Hepatocyte (in vitro differentiated cells): ENCODE measurements at regions not wholly inside any gene's neighbourhood (a gene's known extent, or its start where the extent isn't known, plus 50 kb on each side); places are given as distances from the start of the nearest gene placed in this dataset.

Experiments used
- DNase-seq: peaks from one replicate; pipeline ENCODE4 v3.0.0-alpha.2; 2016; ENCODE audit warnings: low spot score
- H2AFZ ChIP-seq: fragments of 200-600 bp; sonication (generic); 2 replicates; pipeline ENCODE4 v1.6.0; 2016; ENCODE audit warnings: antibody characterized with exemption, mild to moderate bottlenecking
- H3K27ac ChIP-seq: fragments of 200-600 bp; sonication (generic); 2 replicates; pipeline ENCODE4 v1.5.1; 2016; ENCODE audit warnings: mild to moderate bottlenecking
- H3K27me3 ChIP-seq: fragments of 200-600 bp; sonication (generic); 2 replicates; pipeline ENCODE4 v1.6.1; 2016
- H3K36me3 ChIP-seq: fragments of 200-600 bp; sonication (generic); replicated peaks from 2 replicates; pipeline ENCODE4 v1.5.1; 2016; ENCODE audit warnings: low read depth; ENCODE audit not compliant: insufficient read depth
- H3K4me1 ChIP-seq: fragments of 200-600 bp; sonication (generic); 2 replicates; pipeline ENCODE4 v1.5.1; 2016; ENCODE audit warnings: mild to moderate bottlenecking, moderate library complexity; ENCODE audit not compliant: insufficient read depth
- H3K4me2 ChIP-seq: fragments of 200-600 bp; sonication (generic); 2 replicates; pipeline ENCODE4 v1.6.0; 2016
- H3K4me3 ChIP-seq: fragments of 200-600 bp; sonication (generic); 2 replicates; pipeline ENCODE4 v1.5.1; 2016; ENCODE audit warnings: mild to moderate bottlenecking
- H3K79me2 ChIP-seq: fragments of 200-600 bp; sonication (generic); 2 replicates; pipeline ENCODE4 v1.6.0; 2017; ENCODE audit warnings: mild to moderate bottlenecking
- H3K9me2 ChIP-seq: fragments of 200-600 bp; sonication (generic); replicated peaks from 2 replicates; pipeline ENCODE4 v1.6.0; 2017; ENCODE audit warnings: mild to moderate bottlenecking; ENCODE audit not compliant: insufficient read depth
- H3K9me3 ChIP-seq: fragments of 200-600 bp; sonication (generic); 2 replicates; pipeline ENCODE4 v1.5.1; 2016; ENCODE audit warnings: low read depth, mild to moderate bottlenecking
- H4K20me1 ChIP-seq: fragments of 200-600 bp; sonication (generic); 2 replicates; pipeline ENCODE4 v1.6.0; 2016; ENCODE audit warnings: mild to moderate bottlenecking; ENCODE audit not compliant: insufficient read depth, poor library complexity, severe bottlenecking
- EZH2 ChIP-seq: fragments of 200-600 bp; sonication (generic); IDR thresholded peaks from 2 replicates; pipeline ENCODE4 v1.6.1; 2016; ENCODE audit warnings: antibody characterized with exemption, mild to moderate bottlenecking, borderline replicate concordance
- EZH2phosphoT487 ChIP-seq: fragments of 200-600 bp; sonication (generic); IDR thresholded peaks from one replicate; pipeline ENCODE4 v1.6.1; 2018; ENCODE audit warnings: antibody characterized with exemption, mild to moderate bottlenecking, low read depth, moderate library complexity; ENCODE audit not compliant: unreplicated experiment, severe bottlenecking
- WGBS: methylation state at CpG from one replicate; pipeline ENCODE4 v1.1.6; 2016; ENCODE audit warnings: low lambda C conversion rate; ENCODE audit errors: missing lambda C conversion rate; 5-methylcytosine and 5-hydroxymethylcytosine counted together
- TF ChIP-seq, protein P1 (sequence below): fragments of 200-600 bp; sonication (generic); IDR thresholded peaks from 2 replicates; pipeline ENCODE4 v1.5.1; 2016; ENCODE audit warnings: antibody characterized with exemption, mild to moderate bottlenecking; ENCODE audit not compliant: poor library complexity

DNA sequence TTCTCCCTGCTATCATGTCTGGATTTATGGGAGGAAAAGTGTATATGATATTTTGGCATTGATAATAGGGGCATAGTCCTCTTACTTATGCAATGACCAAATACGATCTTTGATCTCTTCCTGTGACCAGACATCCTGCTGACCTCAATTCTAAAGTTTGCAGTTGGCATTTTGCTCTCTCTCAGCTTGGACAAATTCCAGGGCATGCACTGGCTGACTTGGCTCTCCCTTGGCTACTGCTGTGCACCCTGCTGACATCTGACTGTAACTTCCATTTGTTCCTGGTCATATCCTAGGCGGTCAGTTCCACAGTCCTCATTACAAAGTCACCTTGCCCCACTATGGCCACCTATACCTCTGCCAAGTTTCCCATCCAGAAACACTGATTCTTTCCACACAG lies 380.7 kb upstream of the NR5A2 start:
- peak; percentile 26 for DNase-seq
- Histone ChIP-seq H3K9me2 (no peaks in the 10 kb centered on the region), H3K27me3 (no peaks in the 10 kb centered on the region), H3K36me3 (peaks cover 3% of the 10 kb centered on the region), H3K4me1 (no peaks in the 10 kb centered on the region), H3K79me2 (no peaks in the 10 kb centered on the region), H3K9me3 (no peaks in the 10 kb centered on the region), H3K4me2 (no peak overlapping the region), H2AFZ (no peak overlapping the region), H3K27ac (no peak overlapping the region), H4K20me1 (no peaks in the 10 kb centered on the region), H3K4me3 (no peak overlapping the region)
- WGBS = 88% methylated on average over 2 of the region's 2 CpGs
- TF ChIP-seq, protein P1, sequence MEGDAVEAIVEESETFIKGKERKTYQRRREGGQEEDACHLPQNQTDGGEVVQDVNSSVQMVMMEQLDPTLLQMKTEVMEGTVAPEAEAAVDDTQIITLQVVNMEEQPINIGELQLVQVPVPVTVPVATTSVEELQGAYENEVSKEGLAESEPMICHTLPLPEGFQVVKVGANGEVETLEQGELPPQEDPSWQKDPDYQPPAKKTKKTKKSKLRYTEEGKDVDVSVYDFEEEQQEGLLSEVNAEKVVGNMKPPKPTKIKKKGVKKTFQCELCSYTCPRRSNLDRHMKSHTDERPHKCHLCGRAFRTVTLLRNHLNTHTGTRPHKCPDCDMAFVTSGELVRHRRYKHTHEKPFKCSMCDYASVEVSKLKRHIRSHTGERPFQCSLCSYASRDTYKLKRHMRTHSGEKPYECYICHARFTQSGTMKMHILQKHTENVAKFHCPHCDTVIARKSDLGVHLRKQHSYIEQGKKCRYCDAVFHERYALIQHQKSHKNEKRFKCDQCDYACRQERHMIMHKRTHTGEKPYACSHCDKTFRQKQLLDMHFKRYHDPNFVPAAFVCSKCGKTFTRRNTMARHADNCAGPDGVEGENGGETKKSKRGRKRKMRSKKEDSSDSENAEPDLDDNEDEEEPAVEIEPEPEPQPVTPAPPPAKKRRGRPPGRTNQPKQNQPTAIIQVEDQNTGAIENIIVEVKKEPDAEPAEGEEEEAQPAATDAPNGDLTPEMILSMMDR = no peak
- TF ChIP-seq EZH2 = no peak
- TF ChIP-seq EZH2phosphoT487 = no peak

DNA sequence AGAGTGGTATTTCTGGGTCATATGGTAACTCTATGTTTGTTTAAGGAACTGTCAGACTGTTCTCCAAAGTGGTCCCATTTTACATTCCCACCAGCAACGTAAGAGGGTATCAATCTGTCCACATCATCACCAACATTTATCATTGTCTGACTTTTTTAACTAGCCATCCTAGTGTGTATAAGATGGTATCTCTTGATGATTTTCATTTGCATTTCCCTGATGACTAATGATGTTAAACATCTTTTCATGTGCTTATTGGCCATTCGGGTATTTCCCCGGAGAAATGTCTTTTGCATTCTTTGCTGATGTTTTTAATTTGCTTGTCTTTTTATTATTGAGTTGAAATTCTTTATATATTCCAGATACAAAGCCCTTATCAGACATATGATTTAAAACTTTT lies 370.1 kb upstream of the NR5A2 start:
- Histone ChIP-seq H4K20me1 (no peaks in the 10 kb centered on the region), H3K4me3 (no peak overlapping the region), H2AFZ (no peak overlapping the region), H3K27ac (no peak overlapping the region), H3K79me2 (no peaks in the 10 kb centered on the region), H3K4me1 (no peaks in the 10 kb centered on the region), H3K9me3 (no peaks in the 10 kb centered on the region), H3K36me3 (no peaks in the 10 kb centered on the region), H3K9me2 (no peaks in the 10 kb centered on the region), H3K27me3 (no peaks in the 10 kb centered on the region), H3K4me2 (no peak overlapping the region)
- WGBS = 80% methylated on average over 3 of the region's 3 CpGs
- TF ChIP-seq, protein P1 = no peak
- TF ChIP-seq EZH2phosphoT487 (no peak), EZH2 (no peak)
- no peak for DNase-seq

DNA sequence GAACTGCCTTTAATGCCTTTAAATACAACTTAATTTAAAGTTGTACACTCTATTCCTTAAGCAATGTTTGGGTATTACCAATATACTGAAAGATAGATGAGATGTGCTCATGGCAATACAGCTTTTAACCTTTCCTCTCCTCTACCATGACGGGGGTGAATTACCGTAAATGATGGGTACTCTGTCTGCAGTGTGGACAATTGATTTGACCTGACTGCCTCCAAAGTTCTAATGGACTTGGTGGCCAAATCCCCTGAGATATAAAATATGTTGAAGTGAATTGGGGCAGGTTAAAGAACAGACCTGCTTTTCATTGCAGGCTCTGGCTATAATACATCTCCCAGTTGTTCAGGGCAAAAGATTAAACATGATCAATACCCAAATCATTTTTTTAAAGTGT lies 367.4 kb upstream of the NR5A2 start:
- H4K20me1 ChIP-seq = no peaks in the 10 kb centered on the region

More for the DNA sequence above, 367.4 kb upstream of the NR5A2 start:
- no peak overlapping the region for H2AFZ ChIP-seq
- no peak overlapping the region for H3K4me3 ChIP-seq
- TF ChIP-seq, protein P1 = no peak
- TF ChIP-seq EZH2phosphoT487 = no peak
- no peak for TF ChIP-seq EZH2
- no peaks in the 10 kb centered on the region for H3K4me1 ChIP-seq
- no peak overlapping the region for H3K4me2 ChIP-seq
- H3K79me2 ChIP-seq = no peaks in the 10 kb centered on the region
- H3K36me3 ChIP-seq = no peaks in the 10 kb centered on the region
- no peaks in the 10 kb centered on the region for H3K9me2 ChIP-seq
- DNase-seq = no peak
- H3K27me3 ChIP-seq = no peaks in the 10 kb centered on the region
- H3K27ac ChIP-seq = no peak overlapping the region
- H3K9me3 ChIP-seq = no peaks in the 10 kb centered on the region
- WGBS = 92% methylated on average over 2 of the region's 2 CpGs
